ENCODE measurements at regions not wholly inside any gene's neighbourhood (a gene's known extent, or its start where the extent isn't known, plus 50 kb on each side); places are given as distances from the start of the nearest gene placed in this dataset.
"Not testable (repeated sequence)": the region's sequence is repeated elsewhere in the genome, so short reads cannot be mapped to it uniquely, and the experiment has no call there.

DNA sequence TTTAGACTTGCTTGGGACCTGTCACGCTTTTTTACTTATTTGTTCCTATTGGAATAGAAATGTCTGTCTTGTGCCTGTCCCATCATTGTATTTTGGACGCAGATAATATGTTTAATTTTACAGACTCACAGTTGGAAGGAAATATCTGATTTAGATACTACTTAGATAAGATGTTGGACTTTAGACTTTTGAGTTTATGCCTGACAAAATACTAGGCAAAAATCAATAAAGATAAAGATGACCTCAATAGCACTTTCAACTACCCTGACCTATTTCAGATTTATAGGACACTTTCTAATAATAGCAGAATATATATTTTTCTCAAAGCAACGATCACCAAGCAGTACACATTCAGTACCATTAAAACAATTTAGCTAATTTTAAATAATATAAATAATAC, 150.1 kb upstream of the TGIF2LX start:
- TF ChIP-seq, protein P1, sequence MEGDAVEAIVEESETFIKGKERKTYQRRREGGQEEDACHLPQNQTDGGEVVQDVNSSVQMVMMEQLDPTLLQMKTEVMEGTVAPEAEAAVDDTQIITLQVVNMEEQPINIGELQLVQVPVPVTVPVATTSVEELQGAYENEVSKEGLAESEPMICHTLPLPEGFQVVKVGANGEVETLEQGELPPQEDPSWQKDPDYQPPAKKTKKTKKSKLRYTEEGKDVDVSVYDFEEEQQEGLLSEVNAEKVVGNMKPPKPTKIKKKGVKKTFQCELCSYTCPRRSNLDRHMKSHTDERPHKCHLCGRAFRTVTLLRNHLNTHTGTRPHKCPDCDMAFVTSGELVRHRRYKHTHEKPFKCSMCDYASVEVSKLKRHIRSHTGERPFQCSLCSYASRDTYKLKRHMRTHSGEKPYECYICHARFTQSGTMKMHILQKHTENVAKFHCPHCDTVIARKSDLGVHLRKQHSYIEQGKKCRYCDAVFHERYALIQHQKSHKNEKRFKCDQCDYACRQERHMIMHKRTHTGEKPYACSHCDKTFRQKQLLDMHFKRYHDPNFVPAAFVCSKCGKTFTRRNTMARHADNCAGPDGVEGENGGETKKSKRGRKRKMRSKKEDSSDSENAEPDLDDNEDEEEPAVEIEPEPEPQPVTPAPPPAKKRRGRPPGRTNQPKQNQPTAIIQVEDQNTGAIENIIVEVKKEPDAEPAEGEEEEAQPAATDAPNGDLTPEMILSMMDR (conservative IDR thresholded peaks at IDR 0.05; ENCODE audit: low read depth in 2 of 2): not testable (repeated sequence)
- not testable (repeated sequence) for TF ChIP-seq POLR2AphosphoS5 (IDR thresholded peaks at IDR 0.05; ENCODE audit: low read depth); JUNB (IDR thresholded peaks at IDR 0.05; ENCODE audit: unreplicated experiment); ZNF114 (CRISPR knock-in tag; IDR thresholded peaks at IDR 0.05)
- TF ChIP-seq, protein P2, sequence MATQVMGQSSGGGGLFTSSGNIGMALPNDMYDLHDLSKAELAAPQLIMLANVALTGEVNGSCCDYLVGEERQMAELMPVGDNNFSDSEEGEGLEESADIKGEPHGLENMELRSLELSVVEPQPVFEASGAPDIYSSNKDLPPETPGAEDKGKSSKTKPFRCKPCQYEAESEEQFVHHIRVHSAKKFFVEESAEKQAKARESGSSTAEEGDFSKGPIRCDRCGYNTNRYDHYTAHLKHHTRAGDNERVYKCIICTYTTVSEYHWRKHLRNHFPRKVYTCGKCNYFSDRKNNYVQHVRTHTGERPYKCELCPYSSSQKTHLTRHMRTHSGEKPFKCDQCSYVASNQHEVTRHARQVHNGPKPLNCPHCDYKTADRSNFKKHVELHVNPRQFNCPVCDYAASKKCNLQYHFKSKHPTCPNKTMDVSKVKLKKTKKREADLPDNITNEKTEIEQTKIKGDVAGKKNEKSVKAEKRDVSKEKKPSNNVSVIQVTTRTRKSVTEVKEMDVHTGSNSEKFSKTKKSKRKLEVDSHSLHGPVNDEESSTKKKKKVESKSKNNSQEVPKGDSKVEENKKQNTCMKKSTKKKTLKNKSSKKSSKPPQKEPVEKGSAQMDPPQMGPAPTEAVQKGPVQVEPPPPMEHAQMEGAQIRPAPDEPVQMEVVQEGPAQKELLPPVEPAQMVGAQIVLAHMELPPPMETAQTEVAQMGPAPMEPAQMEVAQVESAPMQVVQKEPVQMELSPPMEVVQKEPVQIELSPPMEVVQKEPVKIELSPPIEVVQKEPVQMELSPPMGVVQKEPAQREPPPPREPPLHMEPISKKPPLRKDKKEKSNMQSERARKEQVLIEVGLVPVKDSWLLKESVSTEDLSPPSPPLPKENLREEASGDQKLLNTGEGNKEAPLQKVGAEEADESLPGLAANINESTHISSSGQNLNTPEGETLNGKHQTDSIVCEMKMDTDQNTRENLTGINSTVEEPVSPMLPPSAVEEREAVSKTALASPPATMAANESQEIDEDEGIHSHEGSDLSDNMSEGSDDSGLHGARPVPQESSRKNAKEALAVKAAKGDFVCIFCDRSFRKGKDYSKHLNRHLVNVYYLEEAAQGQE (IDR thresholded peaks at IDR 0.05; ENCODE audit: unreplicated experiment): not testable (repeated sequence)
